Smooth muscle cell (in vitro differentiated cells): ENCODE measurements at regions not wholly inside any gene's neighbourhood (a gene's known extent, or its start where the extent isn't known, plus 50 kb on each side); places are given as distances from the start of the nearest gene placed in this dataset.

Source experiments
- DNase-seq: peaks from one replicate; lab custom pipeline; 2025; ENCODE audit not compliant: unreplicated experiment; lab: John Stamatoyannopoulos, UW
- H2AFZ ChIP-seq: fragments of 200-600 bp; sonication (generic); 2 replicates; pipeline ENCODE4 v1.6.0; 2016; ENCODE audit warnings: antibody characterized with exemption, low read depth, mild to moderate bottlenecking
- H3F3A ChIP-seq: fragments of 200-600 bp; sonication (generic); 2 replicates; pipeline ENCODE4 v1.6.0; 2017; ENCODE audit warnings: antibody characterized with exemption, low read depth
- H3K27ac ChIP-seq: fragments of 200-600 bp; sonication (generic); 2 replicates; pipeline ENCODE4 v1.5.1; 2016; ENCODE audit warnings: low read depth, mild to moderate bottlenecking
- H3K27me3 ChIP-seq: fragments of 200-600 bp; sonication (generic); 2 replicates; pipeline ENCODE4 v1.6.1; 2016; ENCODE audit warnings: low read depth, mild to moderate bottlenecking
- H3K36me3 ChIP-seq: fragments of 200-600 bp; sonication (generic); 2 replicates; pipeline ENCODE4 v1.5.1; 2016; ENCODE audit warnings: low read depth
- H3K4me1 ChIP-seq: fragments of 200-600 bp; sonication (generic); 2 replicates; pipeline ENCODE4 v1.5.1; 2016; ENCODE audit warnings: low read depth
- H3K4me2 ChIP-seq: fragments of 200-600 bp; sonication (generic); 2 replicates; pipeline ENCODE4 v1.6.0; 2016; ENCODE audit warnings: mild to moderate bottlenecking
- H3K4me3 ChIP-seq: fragments of 200-600 bp; sonication (generic); 2 replicates; pipeline ENCODE4 v1.5.1; 2016; ENCODE audit warnings: mild to moderate bottlenecking
- H3K79me2 ChIP-seq: fragments of 200-600 bp; sonication (generic); 2 replicates; pipeline ENCODE4 v1.6.0; 2016; ENCODE audit warnings: low read depth, mild to moderate bottlenecking
- H3K9ac ChIP-seq: fragments of 200-600 bp; sonication (generic); 2 replicates; pipeline ENCODE4 v1.6.0; 2016; ENCODE audit warnings: low read depth
- H3K9me3 ChIP-seq: fragments of 200-600 bp; sonication (generic); replicated peaks from 2 replicates; pipeline ENCODE4 v1.5.1; 2016; ENCODE audit warnings: low read depth
- H4K20me1 ChIP-seq: fragments of 200-600 bp; sonication (generic); 2 replicates; pipeline ENCODE4 v1.6.0; 2016; ENCODE audit warnings: low read depth
- WGBS: methylation state at CpG from one replicate; pipeline ENCODE4 v1.1.7; 2016; ENCODE audit warnings: low lambda C conversion rate; 5-methylcytosine and 5-hydroxymethylcytosine counted together
- TF ChIP-seq, protein P1 (sequence below): fragments of 200-600 bp; sonication (generic); IDR thresholded peaks from 2 replicates; pipeline ENCODE4 v1.5.1; 2017; ENCODE audit warnings: borderline replicate concordance, mild to moderate bottlenecking, antibody characterized with exemption; ENCODE audit not compliant: insufficient read depth, poor library complexity, severe bottlenecking

DNA sequence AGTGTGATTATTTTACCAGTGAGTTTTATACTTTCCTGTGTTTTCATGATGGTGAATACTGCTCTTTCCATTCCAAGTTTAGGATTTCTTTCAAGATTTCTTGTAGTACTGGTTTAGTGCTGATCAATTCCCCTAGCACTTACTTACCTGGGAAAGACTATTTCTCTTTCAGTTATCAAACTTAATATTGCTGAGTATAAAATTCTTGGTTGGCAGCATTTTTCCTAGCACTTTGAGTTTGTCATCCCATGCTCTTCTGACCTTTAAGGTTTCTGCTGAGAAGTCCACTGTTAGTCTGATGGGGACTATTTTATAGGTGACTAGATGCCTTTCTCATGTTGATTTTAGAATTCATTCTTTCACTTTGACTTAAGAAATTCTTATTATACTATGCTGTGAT lies 842.8 kb upstream of the CITED2 start:
- Histone ChIP-seq H3K27me3 (no peaks in the 10 kb centered on the region), H3F3A (no peaks in the 10 kb centered on the region), H2AFZ (no peak overlapping the region), H3K4me1 (no peaks in the 10 kb centered on the region), H3K79me2 (no peaks in the 10 kb centered on the region), H3K27ac (no peak overlapping the region), H4K20me1 (no peaks in the 10 kb centered on the region), H3K9ac (no peak overlapping the region), H3K36me3 (no peaks in the 10 kb centered on the region), H3K4me2 (no peak overlapping the region), H3K9me3 (no peaks in the 10 kb centered on the region), H3K4me3 (no peak overlapping the region)
- no peak for DNase-seq
- TF ChIP-seq, protein P1, sequence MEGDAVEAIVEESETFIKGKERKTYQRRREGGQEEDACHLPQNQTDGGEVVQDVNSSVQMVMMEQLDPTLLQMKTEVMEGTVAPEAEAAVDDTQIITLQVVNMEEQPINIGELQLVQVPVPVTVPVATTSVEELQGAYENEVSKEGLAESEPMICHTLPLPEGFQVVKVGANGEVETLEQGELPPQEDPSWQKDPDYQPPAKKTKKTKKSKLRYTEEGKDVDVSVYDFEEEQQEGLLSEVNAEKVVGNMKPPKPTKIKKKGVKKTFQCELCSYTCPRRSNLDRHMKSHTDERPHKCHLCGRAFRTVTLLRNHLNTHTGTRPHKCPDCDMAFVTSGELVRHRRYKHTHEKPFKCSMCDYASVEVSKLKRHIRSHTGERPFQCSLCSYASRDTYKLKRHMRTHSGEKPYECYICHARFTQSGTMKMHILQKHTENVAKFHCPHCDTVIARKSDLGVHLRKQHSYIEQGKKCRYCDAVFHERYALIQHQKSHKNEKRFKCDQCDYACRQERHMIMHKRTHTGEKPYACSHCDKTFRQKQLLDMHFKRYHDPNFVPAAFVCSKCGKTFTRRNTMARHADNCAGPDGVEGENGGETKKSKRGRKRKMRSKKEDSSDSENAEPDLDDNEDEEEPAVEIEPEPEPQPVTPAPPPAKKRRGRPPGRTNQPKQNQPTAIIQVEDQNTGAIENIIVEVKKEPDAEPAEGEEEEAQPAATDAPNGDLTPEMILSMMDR: no peak

DNA sequence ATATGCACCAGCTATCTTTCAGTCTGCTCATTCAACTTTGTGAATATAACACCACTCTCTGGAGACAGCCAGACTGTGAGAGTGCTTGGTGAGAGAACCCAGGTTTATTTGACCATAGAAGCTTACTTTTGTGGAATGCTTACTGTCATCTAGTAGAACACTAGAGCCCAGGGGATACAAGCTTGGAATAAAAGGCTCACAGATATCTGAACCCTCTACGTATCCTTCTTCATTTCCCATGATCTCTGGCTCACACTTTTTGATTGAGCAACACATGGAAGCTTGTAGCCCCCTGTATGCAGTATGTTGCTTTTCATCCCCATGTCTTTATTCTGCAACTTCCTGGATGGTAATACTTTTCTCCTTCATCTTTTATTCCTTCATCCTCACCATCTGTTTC lies 835.3 kb upstream of the CITED2 start:
- H3K4me2 ChIP-seq: peak overlapping the region; percentile 34
- no peak overlapping the region for H3K27ac ChIP-seq
- H3K36me3 ChIP-seq: no peaks in the 10 kb centered on the region
- TF ChIP-seq, protein P1: no peak
- H3K4me3 ChIP-seq: no peak overlapping the region
- H4K20me1 ChIP-seq: no peaks in the 10 kb centered on the region
- no peaks in the 10 kb centered on the region for H3K27me3 ChIP-seq
- H3K79me2 ChIP-seq: no peaks in the 10 kb centered on the region
- H3K9me3 ChIP-seq: no peaks in the 10 kb centered on the region
- H3K4me1 ChIP-seq: no peaks in the 10 kb centered on the region
- no peak overlapping the region for H3K9ac ChIP-seq
- H2AFZ ChIP-seq: peak overlapping the region; percentile 22
- no peak for DNase-seq
- H3F3A ChIP-seq: no peaks in the 10 kb centered on the region
- WGBS: 14% methylated on average over 1 of the region's 1 CpG

DNA sequence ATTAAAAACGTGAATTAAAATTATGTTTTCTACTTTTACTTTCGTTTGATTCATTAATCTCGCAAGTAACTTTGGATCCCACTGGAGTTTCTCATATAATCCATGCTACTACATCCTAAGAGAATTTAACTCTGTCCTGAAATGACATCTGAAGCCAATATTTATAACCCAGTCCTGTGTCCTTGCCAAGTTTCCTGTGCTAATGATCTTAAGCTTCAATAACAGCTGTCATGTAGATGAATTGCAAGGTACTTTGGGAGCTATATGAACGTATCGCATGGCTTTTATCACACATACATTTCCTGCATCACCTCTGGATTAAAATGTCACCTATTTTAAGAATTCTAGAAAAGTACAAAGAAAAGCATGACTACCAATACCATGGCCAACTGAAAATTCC lies 833.8 kb upstream of the CITED2 start:
- no peak overlapping the region for H3K4me3 ChIP-seq
- H3K79me2 ChIP-seq: no peaks in the 10 kb centered on the region
- no peaks in the 10 kb centered on the region for H3K9me3 ChIP-seq
- H3K27ac ChIP-seq: no peak overlapping the region
- no peaks in the 10 kb centered on the region for H3K36me3 ChIP-seq
- H3K4me2 ChIP-seq: no peak overlapping the region
- H3F3A ChIP-seq: no peaks in the 10 kb centered on the region
- no peaks in the 10 kb centered on the region for H3K27me3 ChIP-seq
- no peak overlapping the region for H3K9ac ChIP-seq
- H4K20me1 ChIP-seq: no peaks in the 10 kb centered on the region
- 85% methylated on average over 5 of the region's 5 CpGs for WGBS
- no peak overlapping the region for H2AFZ ChIP-seq
- TF ChIP-seq, protein P1: no peak
- DNase-seq: no peak
- peaks cover 4% of the 10 kb centered on the region for H3K4me1 ChIP-seq

DNA sequence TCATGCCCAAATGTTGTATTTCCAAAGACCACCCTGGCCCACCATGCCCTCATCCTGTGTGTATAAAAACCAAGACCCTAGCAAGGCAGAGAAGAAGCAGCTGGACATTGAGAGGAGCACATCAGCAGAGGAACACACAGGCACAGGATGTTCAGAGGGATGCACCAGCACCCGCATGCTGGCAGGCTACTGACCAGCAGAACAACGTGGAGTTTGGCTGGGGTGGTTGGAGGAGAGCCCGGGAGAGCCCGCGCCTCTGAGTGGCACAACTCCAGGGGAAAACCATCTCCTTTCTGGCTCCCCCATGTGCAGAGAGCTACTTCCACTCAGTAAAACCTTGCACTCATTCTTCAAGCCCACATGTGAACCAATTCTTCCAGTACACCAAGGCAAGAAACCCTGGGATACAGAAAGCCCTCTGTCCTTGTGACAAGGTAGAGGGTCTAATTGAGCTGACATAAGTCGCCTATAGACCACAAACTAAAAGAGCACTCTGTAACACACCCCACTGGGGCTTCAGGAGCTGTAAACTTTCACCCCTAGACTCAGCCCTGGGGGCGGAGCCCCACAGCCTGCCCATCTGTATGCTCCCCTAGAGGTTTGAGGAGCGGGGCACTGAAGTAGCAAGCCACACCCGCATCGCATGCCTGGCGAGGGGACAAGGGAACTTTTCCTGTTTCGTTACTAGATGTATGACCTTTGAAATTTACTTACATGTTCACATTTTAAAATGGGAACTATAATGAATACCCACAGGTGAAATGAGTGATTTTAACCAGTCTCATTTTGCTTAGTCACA lies 831.5 kb upstream of the CITED2 start:
- no peaks in the 10 kb centered on the region for H3K79me2 ChIP-seq
- no peak for DNase-seq
- no peak overlapping the region for H3K4me2 ChIP-seq
- H3K27me3 ChIP-seq: no peaks in the 10 kb centered on the region
- no peak overlapping the region for H2AFZ ChIP-seq
- no peaks in the 10 kb centered on the region for H3K36me3 ChIP-seq
- no peaks in the 10 kb centered on the region for H3F3A ChIP-seq
- no peaks in the 10 kb centered on the region for H4K20me1 ChIP-seq
- TF ChIP-seq, protein P1: no peak
- H3K9me3 ChIP-seq: no peaks in the 10 kb centered on the region
- H3K4me3 ChIP-seq: no peak overlapping the region
- peaks cover 4% of the 10 kb centered on the region for H3K4me1 ChIP-seq
- H3K27ac ChIP-seq: no peak overlapping the region
- no peak overlapping the region for H3K9ac ChIP-seq
- WGBS: 96% methylated on average over 12 of the region's 12 CpGs
